Heart left ventricle (tissue), 16 donors: ENCODE measurements at regions not wholly inside any gene's neighbourhood (a gene's known extent, or its start where the extent isn't known, plus 50 kb on each side); places are given as distances from the start of the nearest gene placed in this dataset.
"Not testable (repeated sequence)": the region's sequence is repeated elsewhere in the genome, so short reads cannot be mapped to it uniquely, and the experiment has no call there.

Experiments
- ATAC-seq, 4 donors: fragments of 200-7000 bp; cut with Tn5 transposase; one replicate each; pipeline ENCODE4 v1.9.1; 2020 to 2022; ENCODE audit warnings: moderate library complexity in 4 of 4, mild to moderate bottlenecking in 3 of 4, moderate number of reproducible peaks in 1 of 4
- DNase-seq, 5 donors: peaks; one replicate each; pipeline ENCODE4 v3.0.0-alpha.2; 2020
- H3K27ac ChIP-seq, 12 donors: fragments of 200-600 bp; sonication (generic) in 4 of 12; one replicate each; pipeline versions ENCODE4 v1.5.0 to v1.8.0; 2016 to 2022; ENCODE audit warnings: mild to moderate bottlenecking in 2 of 12
- H3K27me3 ChIP-seq, 9 donors: fragments of 200-600 bp; sonication (generic) in 2 of 9; one replicate each; pipeline versions ENCODE4 v1.5.1 to v1.8.0; 2016 to 2022; ENCODE audit warnings: mild to moderate bottlenecking in 3 of 9
- H3K36me3 ChIP-seq, 9 donors: fragments of 200-600 bp; sonication (generic) in 2 of 9; one replicate each; pipeline versions ENCODE4 v1.5.0 to v1.8.0; 2018 to 2022; ENCODE audit warnings: mild to moderate bottlenecking in 2 of 9
- H3K4me1 ChIP-seq, 12 donors: fragments of 200-600 bp; sonication (generic) in 4 of 12; one replicate each; pipeline versions ENCODE4 v1.5.0 to v1.8.0; 2016 to 2022; ENCODE audit warnings: mild to moderate bottlenecking in 3 of 12
- H3K4me3 ChIP-seq, 12 donors: fragments of 200-600 bp; sonication (generic) in 4 of 12; one replicate each; pipeline versions ENCODE4 v1.5.0 to v1.8.0; 2017 to 2022; ENCODE audit warnings: mild to moderate bottlenecking in 9 of 12, moderate library complexity in 4 of 12
- H3K9me3 ChIP-seq, 12 donors: fragments of 200-600 bp; sonication (generic) in 4 of 12; one replicate each; pipeline versions ENCODE4 v1.5.0 to v1.8.0; 2016 to 2022; ENCODE audit warnings: mild to moderate bottlenecking in 1 of 12
- POLR2A ChIP-seq, 2 donors: fragments of 450-650 bp; IDR thresholded peaks; one replicate each; pipeline ENCODE4 v1.6.1; 2017; ENCODE audit warnings: antibody characterized with exemption in 2 of 2, mild to moderate bottlenecking in 2 of 2, moderate library complexity in 2 of 2
- WGBS, 4 donors: extraction: QIAGEN DNeasy Blood & Tissue Kit in 2 of 4; methylation state at CpG; one replicate each; pipeline versions ENCODE4 v1.1.5 to v1.1.7; 2013 to 2018; 5-methylcytosine and 5-hydroxymethylcytosine counted together
- intact Hi-C, 10 donors: fragments of 100-400 bp; cut with DNase I; formaldehyde crosslinking; loops; one replicate each; pipeline versions ENCODE4 v1.11.1 to v1.14.2; 2022
- TF ChIP-seq, protein P1 (sequence below), 12 donors: fragments of 200-600 bp; sonication (generic) in 4 of 12; IDR thresholded peaks; one replicate each; pipeline versions ENCODE4 v1.5.0 to v1.8.0; 2018 to 2022; ENCODE audit warnings: antibody characterized with exemption in 12 of 12, mild to moderate bottlenecking in 5 of 12
- donor health status: ischemic (EF 13 %, LVEDD 7.1; RV severe dilation, severe dysfunction).
- donor health status: healthy with polysubstance abuse.
- donor health status: DM: no; HTN: yes; CAD: no.
- donor health status: DM: no; HTN: no; CAD: no.
- donor health status: ischemic (EF 25% LVEDD 6.9; RV normal size, moderate dysfunction).
- donor health status: ischemic (EF 25% LVEDD 5.7; RV mildly dilated, moderate dysfunction).
- donor health status: healthy.
- donor health status: DM: yes; HTN: yes; CAD: no.
- donor health status: ischemic (EF 35%, LVEDD 5.7; RV mildly dilated, moderate dysfunction).
- donor health status: nonischemic (EF 11% LVEDD 7.7; RV severe dilation, severe dysfunction).
- donor health status: DM: yes; HTN: yes; CAD: no.
- donor health status: PGD.
- donor health status: ischemic (EF 29% LVEDD 5.4; RV normal size, mild dysfunction).
- donor health status: nonischemic (EF 23%, LVEDD 6.1; RV moderate dilation, normal function).

DNA sequence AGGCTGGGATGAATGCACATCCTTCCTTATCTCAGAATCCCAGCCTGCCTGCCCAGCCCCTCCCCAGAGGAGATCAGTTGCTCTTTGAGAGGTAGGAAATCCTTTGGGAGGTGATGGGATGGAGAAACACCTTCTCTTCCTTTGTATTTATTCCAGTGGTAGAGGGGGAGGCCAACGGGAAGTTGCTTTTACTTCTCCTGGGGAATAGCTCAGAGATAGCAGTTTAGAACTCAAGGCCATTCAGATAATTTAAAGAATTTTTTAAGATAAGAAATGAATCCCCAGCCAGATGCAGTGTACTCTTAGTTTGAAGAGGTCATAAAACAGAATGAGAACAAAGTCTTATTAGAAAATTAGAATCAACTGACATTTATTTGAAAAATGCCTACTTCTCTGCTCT is 67.4 kb upstream of the PPM1B start:
- Histone ChIP-seq H3K36me3 (no peaks in the 10 kb centered on the region), H3K27me3 (no peaks in the 10 kb centered on the region), H3K27ac (no peak overlapping the region), H3K9me3 (no peaks in the 10 kb centered on the region), H3K4me3 (no peak overlapping the region), H3K4me1 (peaks cover 0 to 17% (median 9%) of the 10 kb centered on the region in 12 donors)
- ATAC-seq (no peak), DNase-seq (no peak)
- WGBS, 4 donors: 15 to 39% (median 34%) methylated on average over 1 of the region's 1 CpG
- intact Hi-C loops: no loop called here
- TF ChIP-seq POLR2A (IDR thresholded peaks at IDR 0.05): no peak
- TF ChIP-seq, protein P1, sequence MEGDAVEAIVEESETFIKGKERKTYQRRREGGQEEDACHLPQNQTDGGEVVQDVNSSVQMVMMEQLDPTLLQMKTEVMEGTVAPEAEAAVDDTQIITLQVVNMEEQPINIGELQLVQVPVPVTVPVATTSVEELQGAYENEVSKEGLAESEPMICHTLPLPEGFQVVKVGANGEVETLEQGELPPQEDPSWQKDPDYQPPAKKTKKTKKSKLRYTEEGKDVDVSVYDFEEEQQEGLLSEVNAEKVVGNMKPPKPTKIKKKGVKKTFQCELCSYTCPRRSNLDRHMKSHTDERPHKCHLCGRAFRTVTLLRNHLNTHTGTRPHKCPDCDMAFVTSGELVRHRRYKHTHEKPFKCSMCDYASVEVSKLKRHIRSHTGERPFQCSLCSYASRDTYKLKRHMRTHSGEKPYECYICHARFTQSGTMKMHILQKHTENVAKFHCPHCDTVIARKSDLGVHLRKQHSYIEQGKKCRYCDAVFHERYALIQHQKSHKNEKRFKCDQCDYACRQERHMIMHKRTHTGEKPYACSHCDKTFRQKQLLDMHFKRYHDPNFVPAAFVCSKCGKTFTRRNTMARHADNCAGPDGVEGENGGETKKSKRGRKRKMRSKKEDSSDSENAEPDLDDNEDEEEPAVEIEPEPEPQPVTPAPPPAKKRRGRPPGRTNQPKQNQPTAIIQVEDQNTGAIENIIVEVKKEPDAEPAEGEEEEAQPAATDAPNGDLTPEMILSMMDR (IDR thresholded peaks at IDR 0.05): no peak

GRCh38 chr2:44102790-44103562 is 65.7 kb upstream of the PPM1B start:
- TF ChIP-seq POLR2A (IDR thresholded peaks at IDR 0.05): no peak
- TF ChIP-seq, protein P1 (IDR thresholded peaks at IDR 0.05): no peak
- no peak overlapping the region for H3K4me3 ChIP-seq
- intact Hi-C loops: loop anchor here in 1 of 10 donors (2.0 kb wide), 1 partner anchor 32 kb away; no protein-coding TSS in a partner anchor
- ATAC-seq: peak in 3 of 4 donors; percentile 59 to 86 (median 75)
- peak overlapping the region in 6 of 12 donors; percentile 11 to 75 (median 42) for H3K27ac ChIP-seq
- H3K4me1 ChIP-seq: peaks cover 0 to 17% (median 9%) of the 10 kb centered on the region in 12 donors
- no peaks in the 10 kb centered on the region for H3K27me3 ChIP-seq
- 65 to 80% (median 76%) methylated on average over 8 of the region's 8 CpGs for WGBS, 4 donors
- no peaks in the 10 kb centered on the region for H3K9me3 ChIP-seq
- no peak for DNase-seq
- no peaks in the 10 kb centered on the region for H3K36me3 ChIP-seq

DNA sequence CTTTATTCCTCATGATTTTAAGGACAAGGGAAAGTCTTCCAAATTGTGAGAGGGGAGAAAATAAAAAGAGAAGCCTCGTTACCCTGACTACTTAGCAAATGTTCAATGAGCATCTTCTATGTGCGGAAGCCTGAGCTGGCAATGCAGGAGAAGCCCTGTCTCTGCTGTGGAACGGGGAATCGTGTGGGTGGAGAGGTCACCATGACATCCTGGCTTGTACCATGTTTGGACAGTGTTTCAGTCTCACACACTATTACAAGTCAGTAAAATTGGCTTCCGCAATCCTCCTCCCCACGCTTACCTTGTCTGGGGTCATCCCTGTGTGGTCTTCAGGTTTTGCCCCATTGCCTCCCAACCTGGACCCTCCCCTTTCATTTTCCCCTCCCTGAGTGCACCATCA is 65.0 kb upstream of the PPM1B start:
- 78 to 91% (median 88%) methylated on average over 6 of the region's 6 CpGs for WGBS, 4 donors
- H3K4me3 ChIP-seq: no peak overlapping the region
- no peaks in the 10 kb centered on the region for H3K36me3 ChIP-seq
- no peaks in the 10 kb centered on the region for H3K9me3 ChIP-seq
- H3K27me3 ChIP-seq: no peaks in the 10 kb centered on the region
- peaks cover 0 to 21% (median 9%) of the 10 kb centered on the region in 12 donors for H3K4me1 ChIP-seq
- H3K27ac ChIP-seq: peak overlapping the region in 6 of 12 donors; percentile 11 to 75 (median 42)
- DNase-seq (no peak), ATAC-seq (no peak)
- TF ChIP-seq, protein P1 (IDR thresholded peaks at IDR 0.05): no peak
- no peak for TF ChIP-seq POLR2A (IDR thresholded peaks at IDR 0.05)
- intact Hi-C loops: loop anchor here in 1 of 10 donors (2.0 kb wide), 1 partner anchor 33 kb away; no protein-coding TSS in a partner anchor

DNA sequence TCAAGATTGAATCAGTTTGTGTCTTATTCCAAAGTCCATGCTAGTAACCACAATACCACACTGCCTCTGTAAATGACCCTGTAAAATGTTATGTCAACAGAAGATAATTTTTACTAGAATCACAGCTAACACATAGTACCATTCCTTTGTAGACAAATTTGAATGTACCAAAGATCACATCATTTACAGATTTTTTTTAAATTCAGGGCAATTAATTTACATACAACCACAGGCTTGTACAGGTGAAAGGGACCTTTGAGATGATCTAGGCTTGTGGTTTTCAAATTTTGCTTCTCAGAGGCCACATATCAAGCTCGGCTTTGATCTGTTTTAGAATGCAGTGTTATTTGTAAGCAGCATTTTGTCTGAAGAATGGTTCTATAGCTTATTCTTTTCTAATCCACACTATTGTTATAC is 63.8 kb upstream of the PPM1B start:
- Histone ChIP-seq H3K36me3 (no peaks in the 10 kb centered on the region), H3K4me3 (no peak overlapping the region), H3K27me3 (no peaks in the 10 kb centered on the region), H3K9me3 (no peaks in the 10 kb centered on the region), H3K4me1 (peaks cover 0 to 18% (median 9%) of the 10 kb centered on the region in 12 donors), H3K27ac (no peak overlapping the region)
- DNase-seq: no peak
- intact Hi-C loops: no loop called here
- TF ChIP-seq, protein P1 (IDR thresholded peaks at IDR 0.05): no peak
- TF ChIP-seq POLR2A (IDR thresholded peaks at IDR 0.05): no peak
- ATAC-seq: no peak
- WGBS, 4 donors: 89 to 98% (median 92%) methylated on average over 1 of the region's 1 CpG

DNA sequence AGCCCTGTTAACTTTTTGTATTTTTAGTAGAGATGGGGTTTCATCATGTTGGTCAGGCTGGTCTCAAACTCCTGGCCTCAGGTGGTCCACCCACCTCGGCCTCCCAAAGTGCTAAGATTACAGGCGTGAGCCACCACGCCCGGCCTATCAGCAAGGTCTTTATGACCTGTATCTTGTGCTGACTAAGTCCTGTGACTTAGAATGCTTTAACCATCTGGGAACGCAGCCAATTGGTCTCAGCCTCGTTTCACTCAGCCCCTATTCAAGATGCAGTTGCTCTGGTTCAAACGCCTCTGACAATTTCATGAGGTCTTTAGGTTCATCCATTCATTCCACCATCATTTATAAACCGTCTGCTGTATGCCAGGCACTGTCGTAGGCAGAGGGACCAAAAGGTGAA is 62.2 kb upstream of the PPM1B start:
- H3K4me3 ChIP-seq, intact Hi-C loops, H3K27me3 ChIP-seq, DNase-seq, H3K9me3 ChIP-seq, H3K4me1 ChIP-seq, H3K36me3 ChIP-seq, H3K27ac ChIP-seq, ATAC-seq: not testable (repeated sequence)
- 75 to 80% (median 77%) methylated on average over 9 of the region's 9 CpGs for WGBS, 4 donors
